GM06990 (cell line): ENCODE measurements at regions not wholly inside any gene's neighbourhood (a gene's known extent, or its start where the extent isn't known, plus 50 kb on each side); places are given as distances from the start of the nearest gene placed in this dataset.

ENCODE experiments used
- DNase-seq: peaks from one replicate; pipeline ENCODE4 v3.0.0-alpha.2; 2011; ENCODE audit not compliant: insufficient read length; ENCODE audit errors: extremely low read depth
- H3K27me3 ChIP-seq: replicated peaks from 2 replicates; pipeline ENCODE4 v1.6.0; 2011; ENCODE audit warnings: low read length; ENCODE audit not compliant: control insufficient read depth, insufficient read depth
- H3K36me3 ChIP-seq: 2 replicates; pipeline ENCODE4 v1.5.1; 2011; ENCODE audit warnings: low read length; ENCODE audit not compliant: control insufficient read depth, insufficient read depth
- H3K4me3 ChIP-seq: replicated peaks from 2 replicates; pipeline ENCODE4 v1.5.1; 2011; ENCODE audit warnings: low read depth, mild to moderate bottlenecking, control low read depth, low read length
- TF ChIP-seq, protein P1 (sequence below): IDR thresholded peaks from 2 replicates; pipeline ENCODE4 v1.5.1; 2011; ENCODE audit warnings: low read length, control low read depth, mild to moderate bottlenecking, inconsistent platforms; ENCODE audit not compliant: insufficient read depth, poor library complexity, severe bottlenecking

DNA sequence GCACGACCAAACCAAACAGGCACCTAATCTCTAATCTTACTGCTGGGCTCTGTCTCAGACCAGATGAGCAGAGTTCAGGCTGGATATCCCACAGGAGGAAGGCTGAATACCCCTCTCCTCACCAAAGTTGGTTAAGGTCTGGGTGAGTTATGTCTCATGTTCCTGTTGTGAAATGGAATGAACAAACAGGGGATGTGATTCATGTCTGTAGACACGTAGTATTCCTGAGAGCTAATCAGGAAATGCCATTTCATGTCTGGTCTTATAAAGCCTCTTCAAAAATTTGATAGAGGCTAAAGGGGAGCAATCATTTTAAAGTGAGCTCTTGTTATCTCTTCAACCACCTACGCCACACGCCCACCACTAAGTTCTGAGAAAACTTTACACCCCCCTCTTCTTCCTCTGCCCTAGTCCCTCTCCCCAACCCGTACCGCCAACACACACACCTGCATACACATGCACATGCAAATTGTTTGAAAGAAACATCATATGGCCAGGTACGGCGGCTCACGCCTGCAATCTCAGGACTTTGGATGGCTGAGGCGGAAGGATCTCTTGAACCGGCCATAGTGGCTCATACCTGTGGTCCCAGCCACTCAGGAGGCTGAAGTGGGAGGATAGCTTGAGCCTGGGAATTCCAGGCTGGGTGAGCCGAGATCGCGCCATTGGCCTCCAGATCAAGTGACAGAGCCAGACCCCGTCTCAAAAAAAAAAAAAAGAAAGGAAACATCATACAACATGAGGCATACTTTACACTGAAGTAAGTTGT, 69.8 kb upstream of the RAI14 start:
- DNase-seq, result no peak

DNA sequence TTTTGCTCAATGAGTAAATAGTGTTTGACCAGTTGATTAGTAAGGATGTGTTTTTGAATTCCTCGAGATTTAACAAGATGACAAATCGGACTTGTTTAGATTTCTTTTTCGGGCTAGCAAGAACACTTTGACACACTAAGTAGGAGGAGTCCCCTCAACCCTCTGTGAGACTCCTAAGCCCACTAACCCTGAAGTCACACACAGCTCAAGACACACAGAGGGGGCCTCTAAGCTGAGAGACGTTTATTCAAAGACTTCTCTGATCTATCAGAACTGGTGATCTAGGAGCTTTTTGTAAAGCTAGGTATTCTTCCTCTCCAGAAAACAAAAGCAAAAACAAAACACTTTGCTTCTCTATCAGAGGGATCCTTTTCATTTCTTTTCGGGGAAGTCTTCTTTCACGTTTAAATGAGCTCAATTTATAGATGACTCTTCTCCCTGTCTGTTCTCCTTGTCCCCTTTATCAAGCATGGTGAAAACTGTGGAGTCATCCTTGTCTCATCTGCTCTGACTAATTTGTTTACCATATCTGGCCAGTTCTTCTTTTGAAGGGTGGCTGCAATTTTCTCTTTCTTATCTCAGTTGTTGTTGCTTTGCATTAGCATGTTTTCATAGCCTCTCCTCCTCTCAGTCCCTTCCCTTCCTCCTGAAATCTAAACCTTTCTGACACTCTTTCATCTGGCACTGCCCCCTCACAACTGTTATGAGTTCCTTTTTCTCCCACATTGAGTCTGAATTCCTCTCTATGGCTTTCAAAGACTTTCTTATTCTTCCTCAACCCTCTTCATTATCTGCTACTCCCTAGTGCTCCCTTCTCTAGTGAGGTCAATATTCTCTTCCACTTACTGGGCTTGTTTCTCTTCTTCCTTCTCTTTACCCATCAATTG, 68.5 kb upstream of the RAI14 start:
- Histone ChIP-seq H3K27me3 (no peaks in the 10 kb centered on the region), H3K36me3 (no peaks in the 10 kb centered on the region), H3K4me3 (no peak overlapping the region; the same call in 1 of the 2 replicates)
- DNase-seq, result no peak
- TF ChIP-seq, protein P1, sequence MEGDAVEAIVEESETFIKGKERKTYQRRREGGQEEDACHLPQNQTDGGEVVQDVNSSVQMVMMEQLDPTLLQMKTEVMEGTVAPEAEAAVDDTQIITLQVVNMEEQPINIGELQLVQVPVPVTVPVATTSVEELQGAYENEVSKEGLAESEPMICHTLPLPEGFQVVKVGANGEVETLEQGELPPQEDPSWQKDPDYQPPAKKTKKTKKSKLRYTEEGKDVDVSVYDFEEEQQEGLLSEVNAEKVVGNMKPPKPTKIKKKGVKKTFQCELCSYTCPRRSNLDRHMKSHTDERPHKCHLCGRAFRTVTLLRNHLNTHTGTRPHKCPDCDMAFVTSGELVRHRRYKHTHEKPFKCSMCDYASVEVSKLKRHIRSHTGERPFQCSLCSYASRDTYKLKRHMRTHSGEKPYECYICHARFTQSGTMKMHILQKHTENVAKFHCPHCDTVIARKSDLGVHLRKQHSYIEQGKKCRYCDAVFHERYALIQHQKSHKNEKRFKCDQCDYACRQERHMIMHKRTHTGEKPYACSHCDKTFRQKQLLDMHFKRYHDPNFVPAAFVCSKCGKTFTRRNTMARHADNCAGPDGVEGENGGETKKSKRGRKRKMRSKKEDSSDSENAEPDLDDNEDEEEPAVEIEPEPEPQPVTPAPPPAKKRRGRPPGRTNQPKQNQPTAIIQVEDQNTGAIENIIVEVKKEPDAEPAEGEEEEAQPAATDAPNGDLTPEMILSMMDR, result no peak

More for the DNA sequence above, 69.8 kb upstream of the RAI14 start:
- H3K36me3 ChIP-seq, result no peaks in the 10 kb centered on the region
- no peaks in the 10 kb centered on the region for H3K27me3 ChIP-seq
- H3K4me3 ChIP-seq, result no peak overlapping the region
- TF ChIP-seq, protein P1, result no peak

DNA sequence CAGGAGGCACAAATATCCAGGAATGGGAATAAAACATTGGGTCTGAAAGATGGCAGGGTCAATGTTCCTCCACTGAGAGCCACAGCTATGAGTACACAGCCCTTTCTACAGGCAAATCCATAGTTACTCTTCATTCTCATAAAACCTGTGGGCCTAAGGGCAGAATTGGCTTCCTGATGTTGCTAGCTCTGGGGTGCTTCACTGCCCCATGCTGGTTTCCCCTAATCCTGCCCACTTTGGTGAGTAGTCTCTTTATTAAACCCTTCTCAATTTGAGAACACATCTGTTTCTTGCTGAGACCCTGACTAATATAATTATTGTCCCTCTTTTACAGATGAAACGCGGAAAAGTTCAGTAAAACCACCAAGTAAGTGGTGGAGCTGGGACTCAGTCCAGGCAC, 66.3 kb upstream of the RAI14 start:
- no peaks in the 10 kb centered on the region for H3K27me3 ChIP-seq
- H3K36me3 ChIP-seq, result no peaks in the 10 kb centered on the region

DNA sequence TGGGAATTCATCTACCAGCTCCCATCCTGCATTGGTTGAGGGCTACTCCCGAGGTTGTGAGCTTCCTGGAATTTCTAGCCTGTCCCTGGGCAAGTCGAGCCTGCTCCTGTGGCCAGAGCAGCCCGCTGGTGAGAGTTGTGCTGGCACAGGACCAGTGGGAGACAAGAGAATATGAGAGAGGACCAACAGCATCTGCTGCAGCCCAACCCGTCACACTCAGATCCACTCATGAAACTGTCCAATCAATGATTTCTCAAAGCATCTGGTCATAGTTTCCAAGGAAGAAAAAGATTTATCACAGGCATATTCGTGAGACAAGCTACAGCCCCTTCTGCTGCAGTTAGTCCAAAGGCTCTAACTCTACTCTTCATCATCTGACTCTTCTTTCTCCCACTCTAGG, 64.4 kb upstream of the RAI14 start:
- TF ChIP-seq, protein P1, result no peak
- H3K36me3 ChIP-seq, result no peaks in the 10 kb centered on the region
- DNase-seq, result no peak
- no peaks in the 10 kb centered on the region for H3K27me3 ChIP-seq
- H3K4me3 ChIP-seq, result no peak overlapping the region

More for the DNA sequence above, 66.3 kb upstream of the RAI14 start:
- TF ChIP-seq, protein P1, result no peak
- no peak for DNase-seq
- no peak overlapping the region for H3K4me3 ChIP-seq

DNA sequence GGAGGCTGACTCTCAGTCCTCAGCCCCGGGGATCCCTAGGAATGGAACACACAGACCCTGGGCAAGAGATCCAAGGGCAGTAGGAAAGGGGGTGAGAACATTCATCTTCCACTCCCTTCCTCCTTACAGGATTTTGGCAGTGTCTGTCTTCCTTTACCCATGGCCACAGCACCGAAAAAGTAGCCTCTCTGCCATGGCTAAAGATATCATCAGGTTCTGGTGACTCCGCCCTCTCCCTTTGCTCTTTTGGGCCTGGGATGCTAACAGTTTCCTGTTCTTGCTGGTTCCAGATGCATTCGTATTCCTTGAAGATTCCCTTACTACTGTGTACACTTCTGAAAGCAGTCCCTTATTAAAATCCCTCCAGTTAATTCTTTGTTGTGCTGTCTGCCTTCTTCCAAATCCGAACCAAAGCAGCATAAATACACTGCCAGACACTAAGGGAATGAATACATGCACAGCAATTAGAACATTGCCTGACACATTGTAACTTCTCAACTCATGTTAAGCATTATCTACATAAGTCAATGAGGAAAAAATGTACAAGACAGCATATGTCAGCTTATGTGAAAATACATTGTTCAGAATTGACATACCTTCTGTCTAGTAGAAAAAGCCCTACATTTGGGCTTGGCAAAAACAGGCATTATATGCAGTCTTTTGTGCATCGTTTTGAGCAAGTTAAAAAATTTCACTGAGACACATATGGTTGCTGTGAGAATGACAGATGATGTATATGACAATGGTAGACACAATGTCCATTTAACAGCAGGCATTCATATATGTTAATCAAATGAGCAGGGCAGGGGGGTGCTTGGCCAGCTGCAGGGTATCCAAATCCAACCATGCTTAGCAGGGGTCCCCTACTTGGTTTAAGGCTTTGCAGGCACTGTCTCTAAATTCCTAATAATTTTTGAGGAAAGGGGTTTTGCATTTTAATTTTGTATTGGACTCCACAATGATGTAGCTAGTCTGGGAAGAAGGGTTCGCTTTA, 58.8 kb upstream of the RAI14 start:
- no peak for DNase-seq
- Histone ChIP-seq H3K36me3 (no peaks in the 10 kb centered on the region), H3K4me3 (no peak overlapping the region), H3K27me3 (no peaks in the 10 kb centered on the region; the same call in 1 of the 2 replicates)
- TF ChIP-seq, protein P1, result no peak
